GM19240 (cell line): ENCODE measurements at regions not wholly inside any gene's neighbourhood (a gene's known extent, or its start where the extent isn't known, plus 50 kb on each side); places are given as distances from the start of the nearest gene placed in this dataset.

Experiments used
- DNase-seq: peaks from one replicate; pipeline ENCODE4 v3.0.0; 2011; ENCODE audit warnings: low spot score; ENCODE audit not compliant: insufficient read length

DNA sequence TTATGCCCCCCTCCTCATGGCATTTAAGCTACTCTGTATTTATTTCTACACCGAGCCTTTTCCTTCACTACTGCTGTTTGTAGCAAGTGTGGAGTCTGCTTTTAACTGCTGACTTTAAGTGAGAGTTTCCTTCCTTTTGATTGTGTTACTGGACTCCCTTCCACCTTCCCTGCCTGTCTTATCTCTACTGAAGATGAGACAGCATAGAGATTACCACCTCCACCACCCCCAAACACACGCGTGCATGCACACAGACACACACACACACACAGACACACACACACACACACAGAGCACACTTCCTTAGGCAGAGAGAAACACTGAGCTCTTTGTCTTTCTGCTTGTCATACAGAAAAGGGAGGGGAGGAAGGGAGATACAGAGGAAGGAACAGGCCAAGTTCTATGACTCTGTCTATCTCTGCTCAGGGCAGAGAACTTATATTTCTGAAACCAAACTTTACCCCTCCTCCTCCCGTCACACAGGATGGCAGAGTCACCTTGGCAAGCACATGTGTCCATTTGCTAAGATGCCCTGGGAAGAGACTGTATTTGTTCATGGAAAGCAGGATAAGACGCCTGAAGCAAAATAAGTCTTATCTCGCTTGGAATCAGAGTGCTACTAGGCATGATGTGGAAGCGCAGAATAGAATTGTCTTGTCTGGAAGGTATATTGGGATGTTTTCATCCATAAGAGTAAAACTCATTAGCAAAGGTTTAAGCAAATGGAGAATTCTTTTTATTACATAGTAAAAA, 81.8 kb upstream of the CAV2 start:
- DNase-seq: no peak

DNA sequence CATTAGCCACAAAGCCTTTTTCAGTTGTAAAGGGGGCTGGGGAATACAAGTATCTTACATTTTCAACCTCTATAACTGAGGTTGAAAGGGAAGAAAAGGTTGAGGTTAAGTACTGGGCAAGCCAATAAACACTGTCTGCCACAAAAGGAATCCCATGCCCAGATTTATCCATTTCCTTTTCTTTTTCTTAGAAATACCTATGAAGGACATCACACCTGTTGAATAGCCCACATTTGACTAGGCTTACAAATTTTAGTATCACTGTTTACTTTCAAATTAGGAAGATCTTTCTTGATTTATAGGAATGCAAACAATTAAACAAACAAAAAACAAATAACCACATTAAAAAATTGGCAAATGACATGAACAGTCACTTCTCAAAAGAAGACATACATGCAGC, 81.0 kb upstream of the CAV2 start:
- DNase-seq: no peak

DNA sequence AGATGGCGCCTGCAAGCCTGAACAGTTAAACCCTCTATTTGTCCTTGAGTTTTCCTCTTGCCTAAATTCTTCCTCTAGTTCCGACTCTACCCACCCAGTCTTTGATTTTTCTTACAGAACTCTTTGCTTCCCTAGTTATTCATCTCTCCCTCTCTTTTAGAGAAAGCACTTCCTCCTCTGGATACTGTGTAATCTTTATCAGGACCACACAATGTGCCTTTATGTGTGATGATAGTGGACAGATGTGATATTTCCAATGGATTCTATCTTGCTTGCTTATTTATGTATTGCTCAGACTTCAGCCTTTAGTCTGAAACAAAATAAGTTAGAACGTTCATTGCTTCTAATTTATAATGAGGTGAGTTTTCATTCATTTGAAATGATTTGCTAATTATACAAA, 79.5 kb upstream of the CAV2 start:
- no peak for DNase-seq

DNA sequence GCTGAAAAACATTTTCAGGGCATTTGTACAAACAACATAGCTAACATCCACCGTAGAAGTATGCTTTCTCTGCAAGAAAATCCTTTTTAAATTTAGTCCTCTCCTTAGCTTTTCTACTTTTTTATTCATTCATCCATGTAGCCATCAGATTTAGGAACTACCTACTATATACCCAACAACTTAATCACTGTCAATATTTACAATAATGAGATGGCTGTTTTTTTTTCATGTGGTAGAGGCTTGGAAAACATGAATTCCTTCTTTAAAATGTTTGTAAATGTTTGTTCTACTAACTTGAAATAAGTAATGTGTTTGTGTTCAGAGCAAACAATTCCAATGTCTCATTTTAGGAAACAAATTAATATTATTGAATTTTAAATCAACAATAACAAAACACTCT, 78.2 kb upstream of the CAV2 start:
- DNase-seq: no peak

DNA sequence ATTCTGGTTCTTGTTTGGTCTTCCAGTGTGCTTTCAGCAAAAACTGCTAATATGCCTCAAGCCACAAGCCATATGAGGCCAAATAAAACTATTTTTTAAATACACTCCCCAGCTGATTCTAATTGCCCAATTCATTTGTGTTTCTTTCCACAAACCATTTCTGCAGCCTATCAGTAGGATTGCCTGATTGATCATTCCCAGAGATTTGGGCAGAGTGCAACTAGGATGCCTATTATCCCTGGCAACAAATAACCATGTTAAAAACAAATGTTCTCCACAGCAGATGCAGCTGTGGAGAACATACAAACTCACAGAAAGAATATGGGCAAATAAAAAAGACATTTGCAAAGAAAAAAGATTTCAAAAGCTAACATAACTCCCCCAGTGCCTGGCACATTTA, 76.9 kb upstream of the CAV2 start:
- DNase-seq: no peak

DNA sequence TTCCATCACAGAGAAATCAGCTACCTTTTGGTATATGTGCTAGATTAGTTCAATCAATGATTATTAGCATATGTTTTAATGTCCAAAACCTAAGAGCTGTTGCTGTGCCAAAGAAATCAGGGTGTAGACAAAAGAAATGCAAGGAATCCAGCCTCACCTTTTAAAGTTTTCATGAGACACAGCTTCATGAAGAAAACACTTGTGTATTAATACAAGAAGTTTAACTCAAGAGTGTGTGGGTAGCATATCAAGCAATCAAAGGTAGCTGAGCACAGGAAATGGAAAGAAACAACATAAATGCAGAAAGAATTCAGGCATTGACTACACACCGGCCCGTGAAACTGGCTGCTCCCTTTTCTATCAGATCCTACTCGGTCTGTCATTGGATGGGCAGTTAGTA, 76.0 kb upstream of the CAV2 start:
- no peak for DNase-seq

DNA sequence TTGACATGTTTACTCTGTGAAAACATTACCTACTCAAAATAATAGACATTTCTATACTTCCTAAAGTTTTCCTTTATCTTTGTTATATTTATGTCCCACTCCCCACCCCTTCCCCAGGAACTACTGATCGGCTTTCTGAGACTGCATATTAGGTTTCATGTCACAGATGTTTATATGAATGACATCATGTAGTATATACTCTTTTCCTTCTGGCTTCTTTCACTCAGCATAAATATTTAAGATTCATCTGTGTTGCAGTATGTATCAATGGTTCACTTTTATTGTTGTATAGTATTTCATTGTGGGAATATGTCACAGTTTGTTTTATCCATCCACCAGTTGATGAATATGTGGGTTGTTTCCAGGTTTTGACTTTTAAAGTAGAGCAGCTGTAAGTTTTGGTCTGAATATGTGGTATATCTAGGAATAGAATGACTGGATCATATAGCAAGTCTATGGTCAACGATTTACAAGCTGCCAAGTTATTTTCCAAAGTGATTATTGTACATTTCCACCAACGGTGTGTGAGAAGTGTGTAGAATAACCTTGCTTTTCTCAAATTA, 73.8 kb upstream of the CAV2 start:
- no peak for DNase-seq

DNA sequence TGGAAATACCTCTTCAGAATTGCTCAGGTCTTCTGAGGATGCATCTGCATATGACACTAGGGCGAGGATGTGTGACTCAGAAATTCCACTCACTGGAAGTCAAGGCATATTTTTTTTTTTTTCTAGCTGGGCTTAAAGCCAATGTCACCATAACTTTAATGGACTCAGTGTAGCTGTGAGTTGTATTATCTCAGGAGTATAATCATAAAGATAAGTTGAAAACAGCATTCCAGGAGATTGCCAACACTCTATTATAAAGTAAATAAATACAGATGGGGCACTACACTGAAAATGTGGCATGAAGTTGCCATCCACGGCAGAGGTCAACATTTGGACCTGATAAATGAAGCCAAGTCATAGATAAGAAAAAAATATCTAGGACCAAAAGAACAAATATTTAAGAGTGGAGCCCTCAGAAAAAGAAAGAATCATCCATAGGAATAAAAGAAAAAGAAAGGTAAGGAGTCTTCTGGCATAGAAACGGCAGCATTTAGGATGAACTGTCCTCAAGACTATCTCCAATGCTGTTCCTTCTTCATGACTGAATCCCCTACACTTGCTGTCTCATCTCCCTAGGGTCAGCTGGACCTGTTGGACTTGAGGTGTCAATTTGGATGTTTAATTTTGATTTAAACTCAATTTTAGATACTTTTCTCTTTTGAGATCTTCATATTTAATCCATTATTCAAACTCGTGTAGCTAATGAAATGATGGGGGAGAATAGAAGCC, 72.9 kb upstream of the CAV2 start:
- no peak for DNase-seq

DNA sequence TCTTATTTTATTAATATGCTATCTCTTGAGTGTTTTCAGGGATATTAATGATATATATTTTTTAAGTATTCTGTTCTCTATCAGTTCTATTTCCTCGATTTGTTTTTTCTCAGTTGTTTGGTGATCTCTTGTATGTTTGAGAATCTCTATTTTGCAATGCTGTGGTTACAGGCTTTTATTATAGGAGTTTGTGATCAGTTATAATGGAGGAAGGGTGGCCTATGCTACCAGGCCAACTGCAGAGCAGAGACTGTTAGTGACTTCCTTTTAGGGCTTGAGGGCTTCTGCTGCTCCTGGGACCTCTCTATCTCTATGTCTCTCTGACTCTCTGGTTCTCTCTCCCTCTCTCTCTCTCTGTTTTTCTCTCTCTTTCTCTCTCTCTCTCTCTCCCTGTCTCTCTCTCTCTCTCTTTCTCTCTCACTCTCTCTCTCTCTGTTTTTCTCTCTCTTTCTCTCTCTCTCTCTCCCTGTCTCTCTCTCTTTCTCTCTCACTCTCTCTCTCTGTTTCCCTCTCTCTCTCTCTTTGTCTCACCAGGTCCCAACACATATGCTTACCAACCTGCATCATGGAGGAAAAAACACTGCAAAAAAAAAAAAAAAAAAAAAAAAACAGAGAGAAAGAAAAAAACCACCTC, 69.4 kb upstream of the CAV2 start:
- DNase-seq: no peak

DNA sequence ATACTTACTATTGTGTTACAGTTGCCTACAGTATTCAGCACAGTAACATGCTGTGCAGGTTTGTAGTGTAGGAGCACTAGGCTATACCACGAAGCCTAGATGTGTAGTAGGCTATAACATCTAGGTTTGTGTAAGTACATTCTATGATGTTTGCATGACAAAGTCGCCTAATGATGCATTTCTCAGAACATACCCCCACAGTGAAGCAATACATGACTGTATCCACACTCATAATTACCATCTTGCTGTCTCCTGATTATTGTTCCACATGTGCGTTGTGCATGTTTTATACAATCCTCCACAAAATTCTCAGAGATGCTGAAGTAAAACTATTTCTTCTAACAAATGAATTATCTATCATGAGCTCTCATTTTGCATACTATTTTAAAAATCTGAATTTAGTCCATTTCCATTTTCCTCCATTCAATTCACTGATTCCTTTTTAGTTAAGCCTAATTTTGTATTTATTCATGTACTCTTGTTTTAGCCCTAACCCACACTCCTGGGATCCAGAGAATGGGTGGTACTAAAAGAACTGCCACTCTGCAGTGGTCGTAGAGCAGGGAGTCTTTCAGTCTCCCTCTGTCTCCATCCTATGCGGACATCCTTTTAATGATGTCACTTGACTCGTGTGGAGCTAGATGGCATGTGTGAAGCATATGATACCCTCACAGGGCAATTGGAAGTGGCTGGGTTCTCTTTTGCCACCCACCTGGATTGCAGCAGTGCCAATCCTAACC, 67.6 kb upstream of the CAV2 start:
- DNase-seq: no peak

DNA sequence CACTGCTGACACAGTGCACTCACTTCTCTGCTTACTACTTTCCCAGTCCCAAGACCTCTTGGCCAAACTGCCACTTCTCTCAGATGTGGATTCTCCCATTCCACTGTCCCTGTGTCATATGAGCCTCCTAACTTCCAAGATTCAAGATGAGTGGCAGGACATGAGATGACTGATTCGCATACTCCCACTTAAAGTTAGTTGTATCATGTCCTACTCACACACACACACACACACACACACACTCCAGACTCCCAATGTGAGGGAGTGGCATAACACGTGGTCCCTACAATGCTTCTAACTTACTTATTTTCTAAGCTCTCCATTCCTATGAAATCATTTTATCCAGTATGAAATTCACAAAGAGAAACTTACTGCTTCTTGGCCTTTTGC, 67.0 kb upstream of the CAV2 start:
- DNase-seq: no peak

DNA sequence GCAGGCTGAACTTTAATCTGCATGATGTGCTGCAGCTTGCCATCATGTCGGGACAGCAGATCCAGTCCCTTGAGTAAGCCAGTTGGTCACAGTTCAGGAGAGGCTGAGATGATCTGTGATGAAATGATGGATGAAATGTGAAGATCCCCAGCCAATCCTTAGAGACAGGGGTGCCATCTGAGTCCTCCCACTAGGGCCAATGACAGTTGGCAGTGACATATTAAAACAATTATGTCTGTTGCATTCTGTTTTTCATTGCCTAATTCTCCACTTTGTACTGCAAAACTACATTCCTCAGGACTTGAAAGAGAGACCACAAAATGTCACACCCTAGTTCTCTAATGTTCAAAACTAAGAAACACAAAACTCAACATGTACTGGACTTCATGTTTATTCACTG, 66.3 kb upstream of the CAV2 start:
- no peak for DNase-seq

DNA sequence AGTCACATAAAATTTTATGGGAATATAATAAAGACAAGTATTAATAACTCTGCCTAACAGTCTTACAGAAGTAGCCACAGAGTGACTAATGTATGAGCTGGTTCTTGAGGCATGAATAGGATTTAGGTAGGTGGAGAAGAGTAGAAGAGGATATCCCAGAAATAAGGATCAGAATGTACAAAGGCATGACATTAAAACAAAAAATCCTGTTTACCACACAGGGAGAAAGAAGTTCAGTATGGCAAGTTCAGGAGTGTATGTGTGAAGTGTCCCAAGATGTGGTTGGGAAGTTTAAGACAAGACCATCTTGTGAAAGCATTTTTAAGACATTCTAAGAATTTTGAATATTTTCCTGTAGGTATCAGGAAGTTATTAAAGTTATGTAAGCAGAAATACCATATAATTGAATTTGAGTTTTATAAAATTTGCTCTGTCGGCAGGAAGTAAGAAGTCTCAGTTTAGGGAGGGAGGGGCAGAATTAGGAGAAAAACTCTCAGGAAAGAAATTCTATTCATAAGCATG, 64.7 kb upstream of the CAV2 start:
- DNase-seq: no peak

DNA sequence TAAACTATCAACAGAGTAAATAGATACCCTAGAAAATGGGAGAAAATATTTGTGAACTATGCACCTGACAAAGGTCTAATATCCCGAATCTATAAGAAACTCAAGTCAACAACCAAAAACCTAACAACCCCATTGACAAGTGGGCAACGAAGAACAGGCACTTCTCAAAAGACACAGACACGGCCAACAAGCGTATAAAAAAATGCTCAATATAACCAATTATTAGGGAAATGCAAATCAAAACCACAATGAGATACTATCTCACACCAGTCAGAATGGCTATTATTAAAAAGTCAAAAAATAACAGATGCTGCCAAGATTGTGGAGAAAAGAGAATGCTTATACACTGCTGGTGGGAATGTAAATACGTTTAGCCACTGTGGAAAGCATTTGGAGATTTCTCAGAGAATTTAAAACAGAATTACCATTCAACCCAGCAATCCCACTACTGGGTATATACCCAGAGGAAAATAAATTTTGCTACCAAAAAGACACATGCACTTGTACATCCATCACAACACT, 63.2 kb upstream of the CAV2 start:
- DNase-seq: no peak

DNA sequence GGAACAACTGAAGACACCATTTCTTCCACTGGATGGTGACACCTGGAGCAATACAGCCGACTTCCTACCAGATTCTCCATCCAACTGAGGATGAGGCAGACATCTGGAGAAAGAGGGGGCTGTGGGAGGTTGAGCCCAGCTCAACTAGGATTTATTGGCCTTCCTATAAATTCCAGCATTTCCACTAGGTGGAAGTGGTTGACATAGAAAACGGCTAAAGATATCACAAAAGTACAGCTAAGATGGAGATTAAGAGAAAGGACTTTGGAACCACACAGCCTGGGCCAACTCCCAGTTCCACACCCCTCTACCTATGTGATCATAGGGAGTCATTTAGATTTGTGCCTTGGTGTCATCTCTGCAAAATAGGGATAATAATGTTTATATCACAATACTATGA, 61.3 kb upstream of the CAV2 start:
- DNase-seq: no peak

DNA sequence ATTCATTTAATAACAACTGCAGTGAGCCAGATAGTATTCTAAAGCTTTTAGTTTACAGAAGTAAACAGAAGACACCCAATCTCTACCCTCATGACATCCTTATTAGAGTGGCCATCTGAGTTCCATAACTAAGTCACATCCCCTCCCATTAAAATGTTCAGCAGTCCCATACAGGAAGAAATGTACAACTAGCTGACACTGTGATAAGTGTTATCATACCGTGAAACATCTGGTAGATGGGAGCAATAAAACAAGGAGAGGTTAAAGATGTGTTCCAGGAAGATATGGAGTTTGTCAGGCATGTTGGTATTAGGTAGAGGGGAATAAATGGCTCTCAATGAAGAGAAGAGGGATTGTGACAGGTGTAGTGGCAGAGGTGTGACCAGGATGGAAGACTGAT, 60.5 kb upstream of the CAV2 start:
- DNase-seq: no peak

DNA sequence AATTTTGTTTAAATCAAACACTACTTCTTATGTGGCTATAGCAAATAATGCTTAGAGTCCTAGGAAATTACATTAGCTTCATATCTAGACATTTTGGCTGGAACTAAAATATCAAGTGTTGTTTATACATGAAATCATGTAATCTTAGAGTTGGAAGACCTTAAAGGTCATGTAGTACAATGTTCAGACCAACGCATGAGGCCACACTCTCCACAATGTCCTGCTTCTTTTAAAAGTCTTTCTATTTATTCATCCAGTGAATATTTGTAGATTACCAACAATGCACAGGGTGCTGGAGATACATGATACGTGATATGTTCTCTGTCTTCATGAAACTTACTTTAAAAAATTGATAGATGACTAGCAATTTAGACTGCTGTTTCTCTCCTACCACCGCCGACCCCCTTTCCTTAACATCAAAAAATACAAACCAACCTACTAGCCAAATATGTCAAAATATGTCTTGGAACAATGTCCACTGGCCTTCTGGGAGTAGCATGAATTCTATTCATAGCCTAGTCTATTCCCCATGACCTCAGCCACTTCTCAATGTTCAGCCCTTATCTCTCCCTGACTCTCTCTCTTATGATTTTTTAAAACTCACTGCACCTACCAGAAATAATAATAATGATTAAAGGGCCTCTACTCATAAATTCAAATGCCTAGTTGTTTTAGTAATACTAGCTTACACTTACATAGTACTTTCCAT, 59.5 kb upstream of the CAV2 start:
- no peak for DNase-seq

DNA sequence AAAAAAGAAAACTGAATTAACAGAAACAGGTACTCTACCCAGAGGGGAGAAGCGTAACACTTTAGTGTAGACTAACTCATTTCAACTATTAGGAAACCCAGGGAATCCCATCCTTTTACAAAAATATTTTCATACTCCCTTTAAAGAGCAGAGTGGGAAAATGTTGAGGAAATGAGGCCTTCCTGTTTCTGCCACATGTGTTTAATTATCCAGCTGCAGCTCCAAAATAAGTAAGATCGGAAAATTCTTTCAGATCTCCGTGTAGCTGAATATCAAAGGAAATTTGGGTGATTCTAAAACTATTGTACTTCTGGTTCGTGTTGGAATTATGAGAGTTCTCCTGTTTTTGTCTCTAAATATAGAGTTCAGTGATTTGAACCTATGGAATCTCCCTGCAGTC, 58.0 kb upstream of the CAV2 start:
- DNase-seq: no peak

DNA sequence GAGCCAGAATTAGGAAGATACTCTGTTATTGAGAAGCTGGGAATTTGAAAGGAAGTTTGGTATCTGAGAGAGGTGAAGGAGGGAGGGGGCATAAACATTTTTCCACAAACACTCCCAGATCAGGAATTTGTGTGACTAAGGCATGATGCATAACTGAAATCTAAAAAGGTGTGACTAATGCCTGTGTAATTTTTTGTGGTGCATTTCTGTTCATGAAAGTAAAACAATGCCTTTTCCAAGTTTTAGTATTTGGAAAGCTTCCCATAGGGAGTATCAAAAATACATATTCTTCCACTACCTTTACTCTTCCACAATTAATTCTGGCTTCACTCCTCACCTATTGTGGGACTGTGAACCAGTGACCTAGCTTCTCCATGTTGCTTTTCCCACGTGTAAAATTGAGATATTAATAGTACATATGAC, 56.4 kb upstream of the CAV2 start:
- DNase-seq: no peak

DNA sequence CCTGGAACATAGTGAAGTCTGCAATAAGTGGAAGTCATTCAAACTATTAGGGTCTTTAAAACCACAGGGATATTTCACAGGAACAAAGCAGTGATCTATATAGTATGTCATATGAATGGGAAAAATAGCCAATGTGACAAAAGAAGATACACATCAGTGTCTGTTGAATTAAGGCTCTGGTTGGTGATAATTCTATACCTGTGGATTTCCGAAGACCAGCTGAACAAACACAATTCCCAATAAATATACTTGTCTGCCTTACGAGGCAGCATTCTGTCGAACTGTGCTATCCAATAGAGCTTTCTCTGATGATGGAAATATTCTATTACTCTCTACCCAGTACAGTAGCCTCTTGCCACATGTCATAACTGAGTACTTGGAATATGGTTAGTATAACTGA, 55.9 kb upstream of the CAV2 start:
- DNase-seq: no peak
